Brain microvascular endothelial cell (primary cell): ENCODE measurements at regions not wholly inside any gene's neighbourhood (a gene's known extent, or its start where the extent isn't known, plus 50 kb on each side); places are given as distances from the start of the nearest gene placed in this dataset.

ENCODE experiments used
- DNase-seq: peaks from one replicate; pipeline ENCODE4 v3.0.0-alpha.2; 2020
- H3K27ac ChIP-seq: fragments of 250-450 bp; sonication (Bioruptor Pico); 2 replicates; pipeline ENCODE4 v1.5.1; 2020; ENCODE audit warnings: mild to moderate bottlenecking, moderate library complexity
- H3K27me3 ChIP-seq: fragments of 250-450 bp; sonication (Bioruptor Pico); replicated peaks from 2 replicates; pipeline ENCODE4 v1.5.1; 2020; ENCODE audit warnings: mild to moderate bottlenecking
- H3K36me3 ChIP-seq: fragments of 250-450 bp; sonication (Bioruptor Pico); replicated peaks from 2 replicates; pipeline ENCODE4 v1.5.1; 2020; ENCODE audit warnings: mild to moderate bottlenecking
- H3K4me3 ChIP-seq: 2 replicates; pipeline ENCODE4 v1.5.1; 2011; ENCODE audit warnings: low read depth, mild to moderate bottlenecking, control low read depth, low read length, moderate library complexity
- CTCF ChIP-seq: IDR thresholded peaks from 2 replicates; pipeline ENCODE4 v1.5.1; 2011; ENCODE audit warnings: low read depth, mild to moderate bottlenecking, moderate library complexity, low read length, control low read depth, inconsistent platforms; ENCODE audit errors: missing control alignments
- in situ Hi-C: cut with HindIII; loops from 2 replicates; pipeline ENCODE4 v1.10.0; 2017; ENCODE audit warnings: low sequenced_read_pairs, low pct_ligation_motif_present

- no peaks in the 10 kb centered on the region for H3K27me3 ChIP-seq
- in situ Hi-C loops = no loop called here
- no peak overlapping the region for H3K4me3 ChIP-seq
- H3K36me3 ChIP-seq = no peaks in the 10 kb centered on the region
- TF ChIP-seq CTCF = no peak
- DNase-seq = no peak
- H3K27ac ChIP-seq = no peak overlapping the region
These were observed 201.8 kb upstream of the NCAM1 start for GRCh38 chr11:112759418-112759817.

GRCh38 chr11:112760396-112761059 is 200.7 kb upstream of the NCAM1 start:
- no peaks in the 10 kb centered on the region for H3K36me3 ChIP-seq
- in situ Hi-C loops = no loop called here
- H3K27ac ChIP-seq = no peak overlapping the region
- TF ChIP-seq CTCF = no peak
- no peak overlapping the region for H3K4me3 ChIP-seq
- no peak for DNase-seq
- no peaks in the 10 kb centered on the region for H3K27me3 ChIP-seq

GRCh38 chr11:112761911-112762706 is 199.1 kb upstream of the NCAM1 start:
- Histone ChIP-seq H3K27me3 (no peaks in the 10 kb centered on the region), H3K4me3 (no peak overlapping the region), H3K27ac (no peak overlapping the region), H3K36me3 (no peaks in the 10 kb centered on the region)
- in situ Hi-C loops = no loop called here
- no peak for TF ChIP-seq CTCF
- DNase-seq = no peak

- TF ChIP-seq CTCF = no peak
- Histone ChIP-seq H3K27me3 (no peaks in the 10 kb centered on the region), H3K4me3 (no peak overlapping the region), H3K27ac (no peak overlapping the region), H3K36me3 (no peaks in the 10 kb centered on the region)
- in situ Hi-C loops = no loop called here
- no peak for DNase-seq
These were observed 198.5 kb upstream of the NCAM1 start for GRCh38 chr11:112762707-112763090.

- Histone ChIP-seq H3K27me3 (no peaks in the 10 kb centered on the region), H3K4me3 (no peak overlapping the region), H3K36me3 (no peaks in the 10 kb centered on the region), H3K27ac (no peak overlapping the region)
- TF ChIP-seq CTCF = no peak
- in situ Hi-C loops = no loop called here
- no peak for DNase-seq
These were observed 195.9 kb upstream of the NCAM1 start for GRCh38 chr11:112765337-112765736.
